Body of pancreas (tissue), 4 donors: ENCODE measurements at regions not wholly inside any gene's neighbourhood (a gene's known extent, or its start where the extent isn't known, plus 50 kb on each side); places are given as distances from the start of the nearest gene placed in this dataset.

Experiments
- ATAC-seq: fragments of 150-250 bp; one replicate; pipeline ENCODE4 v1.9.1; 2016
- DNase-seq, 4 donors: peaks; one replicate each; pipeline ENCODE4 v3.0.0-alpha.2; 2019
- H3K27ac ChIP-seq, 4 donors: fragments of 200-600 bp; sonication (generic); 1 replicate in 3 of 4; 2 replicates in 1 of 4; pipeline versions ENCODE4 v1.5.1 to v1.6.1; 2016 to 2019; ENCODE audit warnings: mild to moderate bottlenecking in 1 of 4, mixed read lengths in 1 of 4, moderate library complexity in 1 of 4
- H3K27me3 ChIP-seq, 2 donors: fragments of 200-600 bp; sonication (generic); one replicate each; pipeline ENCODE4 v1.6.0; 2016; ENCODE audit warnings: mild to moderate bottlenecking in 1 of 2
- H3K36me3 ChIP-seq, 2 donors: fragments of 200-600 bp; sonication (generic); replicated peaks in 1 of 2; 2 replicates each; pipeline ENCODE4 v1.5.1; 2016; ENCODE audit warnings: low read depth in 2 of 2; ENCODE audit not compliant: insufficient read depth in 1 of 2
- H3K4me1 ChIP-seq: fragments of 200-600 bp; sonication (generic); one replicate; pipeline ENCODE4 v1.6.0; 2016
- H3K4me3 ChIP-seq, 2 donors: fragments of 200-600 bp; sonication (generic); 1 replicate in 1 of 2; 2 replicates in 1 of 2; pipeline ENCODE4 v1.5.1; 2016 to 2019
- H3K9me3 ChIP-seq, 3 donors: fragments of 200-600 bp; sonication (generic); 1 replicate in 2 of 3; 2 replicates in 1 of 3; pipeline ENCODE4 v1.5.1; 2016
- CTCF ChIP-seq, 7 experiments: fragments of 450-650 bp in 4 of 7; fragments of 200-600 bp in 3 of 7; sonication (generic) in 3 of 7; IDR thresholded peaks; one replicate each; pipeline ENCODE4 v1.5.1; 2016 to 2019; ENCODE audit warnings: antibody characterized with exemption in 7 of 7
- POLR2A ChIP-seq, 3 donors: fragments of 450-650 bp; IDR thresholded peaks; one replicate each; pipeline ENCODE4 v1.6.1; 2016; ENCODE audit warnings: antibody characterized with exemption in 3 of 3, mild to moderate bottlenecking in 2 of 3
- WGBS, 2 donors: methylation state at CpG; one replicate each; pipeline ENCODE4 v1.1.5; 2017; 5-methylcytosine and 5-hydroxymethylcytosine counted together
- intact Hi-C: fragments of 100-400 bp; cut with DNase I; formaldehyde crosslinking; loops from one replicate; pipeline ENCODE4 v1.15.1; 2023

GRCh38 chr3:63094642-63095408 lies 183.3 kb upstream of the SYNPR start:
- no peaks in the 10 kb centered on the region for H3K36me3 ChIP-seq
- peaks cover 9% of the 10 kb centered on the region for H3K4me1 ChIP-seq
- no peak overlapping the region for H3K27ac ChIP-seq
- DNase-seq (no peak), ATAC-seq (no peak)
- H3K27me3 ChIP-seq: no peaks in the 10 kb centered on the region
- peaks cover 0 to 3% (median 0%) of the 10 kb centered on the region in 3 donors for H3K9me3 ChIP-seq
- H3K4me3 ChIP-seq: no peak overlapping the region
- intact Hi-C loops: no loop called here
- TF ChIP-seq CTCF (IDR thresholded peaks at IDR 0.05) (no peak), POLR2A (IDR thresholded peaks at IDR 0.05) (no peak)
- 69 to 71% methylated on average over 4 of the region's 4 CpGs for WGBS, 2 donors

- TF ChIP-seq POLR2A (IDR thresholded peaks at IDR 0.05) (no peak), CTCF (IDR thresholded peaks at IDR 0.05) (no peak)
- H3K27ac ChIP-seq: no peak overlapping the region
- H3K4me3 ChIP-seq: no peak overlapping the region
- no peaks in the 10 kb centered on the region for H3K4me1 ChIP-seq
- ATAC-seq (no peak), DNase-seq (no peak)
- 93 to 94% methylated on average over 17 to 26 of the region's 32 CpGs for WGBS, 2 donors
- intact Hi-C loops: no loop called here
- H3K36me3 ChIP-seq: no peaks in the 10 kb centered on the region
- H3K27me3 ChIP-seq: no peaks in the 10 kb centered on the region
- peaks cover 0 to 3% (median 0%) of the 10 kb centered on the region in 3 donors for H3K9me3 ChIP-seq
Observed at GRCh38 chr3:63096248-63097058, 181.7 kb upstream of the SYNPR start.

- Histone ChIP-seq H3K4me3 (no peak overlapping the region), H3K36me3 (no peaks in the 10 kb centered on the region), H3K27ac (no peak overlapping the region), H3K27me3 (no peaks in the 10 kb centered on the region), H3K9me3 (peaks cover 0 to 3% (median 0%) of the 10 kb centered on the region in 3 donors), H3K4me1 (no peaks in the 10 kb centered on the region)
- intact Hi-C loops: no loop called here
- DNase-seq: no peak
- ATAC-seq: no peak
- TF ChIP-seq POLR2A (IDR thresholded peaks at IDR 0.05) (no peak), CTCF (IDR thresholded peaks at IDR 0.05) (no peak)
- WGBS, 2 donors: 82 to 90% methylated on average over 11 of the region's 11 CpGs
Observed at GRCh38 chr3:63097396-63097795, 180.7 kb upstream of the SYNPR start.

- Histone ChIP-seq H3K4me1 (no peaks in the 10 kb centered on the region), H3K9me3 (no peaks in the 10 kb centered on the region), H3K36me3 (no peaks in the 10 kb centered on the region), H3K4me3 (no peak overlapping the region), H3K27me3 (no peaks in the 10 kb centered on the region), H3K27ac (no peak overlapping the region)
- ATAC-seq: no peak
- WGBS, 2 donors: 72 to 76% methylated on average over 3 of the region's 3 CpGs
- intact Hi-C loops: no loop called here
- TF ChIP-seq CTCF (IDR thresholded peaks at IDR 0.05) (no peak), POLR2A (IDR thresholded peaks at IDR 0.05) (no peak)
- no peak for DNase-seq
Observed at GRCh38 chr3:63116922-63117321, 161.2 kb upstream of the SYNPR start.
